Spleen (tissue), 11 donors: ENCODE measurements at regions not wholly inside any gene's neighbourhood (a gene's known extent, or its start where the extent isn't known, plus 50 kb on each side); places are given as distances from the start of the nearest gene placed in this dataset.

Source experiments
- DNase-seq: peaks from one replicate; pipeline ENCODE4 v3.0.0-alpha.2; 2020
- H3K27ac ChIP-seq, 8 donors: fragments of 200-600 bp; sonication (generic) in 7 of 8; 1 replicate in 4 of 8; 2 replicates in 4 of 8; pipeline versions ENCODE4 v1.5.0 to v1.8.0; 2016 to 2021; ENCODE audit warnings: inconsistent platforms in 4 of 8, mild to moderate bottlenecking in 4 of 8, moderate library complexity in 1 of 8
- H3K27me3 ChIP-seq, 7 donors: fragments of 200-600 bp; sonication (generic) in 6 of 7; replicated peaks in 1 of 7; 1 replicate in 4 of 7; 2 replicates in 3 of 7; pipeline versions ENCODE4 v1.5.0 to v1.8.0; 2016 to 2021; ENCODE audit warnings: inconsistent platforms in 3 of 7, mild to moderate bottlenecking in 1 of 7
- H3K36me3 ChIP-seq, 6 donors: fragments of 200-600 bp; sonication (generic) in 5 of 6; 1 replicate in 4 of 6; 2 replicates in 2 of 6; pipeline versions ENCODE4 v1.5.0 to v1.8.0; 2016 to 2021; ENCODE audit warnings: inconsistent platforms in 2 of 6
- H3K4me1 ChIP-seq, 6 donors: fragments of 200-600 bp; sonication (generic) in 5 of 6; 1 replicate in 3 of 6; 2 replicates in 3 of 6; pipeline versions ENCODE4 v1.5.0 to v1.8.0; 2016 to 2021; ENCODE audit warnings: inconsistent platforms in 3 of 6
- H3K4me3 ChIP-seq, 8 donors: fragments of 200-600 bp; sonication (generic) in 7 of 8; 1 replicate in 4 of 8; 2 replicates in 4 of 8; pipeline versions ENCODE4 v1.5.0 to v1.8.0; 2016 to 2021; ENCODE audit warnings: inconsistent platforms in 4 of 8, mild to moderate bottlenecking in 4 of 8, moderate library complexity in 2 of 8
- H3K9me3 ChIP-seq, 8 donors: fragments of 200-600 bp; sonication (generic) in 7 of 8; 1 replicate in 4 of 8; 2 replicates in 4 of 8; pipeline versions ENCODE4 v1.5.0 to v1.8.0; 2016 to 2021; ENCODE audit warnings: inconsistent platforms in 4 of 8
- POLR2A ChIP-seq, 3 donors: fragments of 450-650 bp; IDR thresholded peaks; one replicate each; pipeline ENCODE4 v1.5.1; 2017; ENCODE audit warnings: antibody characterized with exemption in 3 of 3, mild to moderate bottlenecking in 1 of 3
- POLR2AphosphoS5 ChIP-seq, 3 donors: sonication (generic); formaldehyde crosslinking; IDR thresholded peaks; one replicate each; pipeline ENCODE4 v1.5.1; 2017; ENCODE audit warnings: antibody characterized with exemption in 3 of 3
- WGBS, 5 donors: extraction: QIAGEN DNeasy Blood & Tissue Kit in 3 of 5; methylation state at CpG; one replicate each; pipeline versions ENCODE4 v1.1.5 to v1.1.7; 2013 to 2018; 5-methylcytosine and 5-hydroxymethylcytosine counted together
- intact Hi-C: fragments of 100-400 bp; cut with DNase I; formaldehyde crosslinking; loops from one replicate; pipeline ENCODE4 v1.15.0; 2023; ENCODE audit warnings: low total_unique reads
- TF ChIP-seq, protein P1 (sequence below), 11 experiments: fragments of 200-600 bp in 7 of 11; fragments of 450-650 bp in 4 of 11; sonication (generic) in 4 of 11; IDR thresholded peaks in 8 of 11; conservative IDR thresholded peaks in 3 of 11; 1 replicate in 7 of 11; 2 replicates in 4 of 11; pipeline versions ENCODE4 v1.4.0 to v1.8.0; 2016 to 2021; ENCODE audit warnings: antibody characterized with exemption in 11 of 11, inconsistent platforms in 4 of 11, mild to moderate bottlenecking in 1 of 11
- donor health status: healthy with polysubstance abuse.
- donor health status: DM: no; HTN: no; CAD: no; lungs with moderate emphysema.
- donor health status: DM: no; HTN: no; CAD: no.
- donor health status: Bipolar disorder and iron deficiency.
- donor health status: healthy.
- donor health status: DM: no; HTN: no; CAD: no.
- donor health status: DM: yes; HTN: yes; CAD: no.

DNA sequence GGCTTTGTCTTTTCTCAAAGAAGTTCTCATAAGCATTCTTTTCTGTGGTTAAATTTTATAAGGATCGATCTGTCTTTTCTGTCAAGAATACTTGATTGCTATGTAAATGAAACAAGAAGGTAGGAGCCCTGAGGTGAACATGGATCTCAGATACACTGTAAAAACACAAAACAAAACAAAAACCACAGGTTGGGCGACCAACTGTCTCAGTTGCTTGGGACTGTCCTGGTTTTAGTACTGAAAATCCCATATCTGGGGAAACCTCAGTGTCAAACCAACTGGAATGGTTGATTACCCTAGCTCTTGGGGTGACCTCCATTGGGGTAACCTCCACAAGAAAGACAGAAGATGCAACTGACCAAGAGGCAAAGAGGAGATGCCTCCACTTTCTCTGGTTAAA is 55.8 kb upstream of the TMEM178A start:
- H3K27me3 ChIP-seq, result no peaks in the 10 kb centered on the region
- no peak overlapping the region for H3K4me3 ChIP-seq
- no peaks in the 10 kb centered on the region for H3K36me3 ChIP-seq
- no peaks in the 10 kb centered on the region for H3K4me1 ChIP-seq
- WGBS, 5 donors, result 80 to 92% (median 89%) methylated on average over 2 of the region's 2 CpGs
- intact Hi-C loops, result no loop called here
- no peaks in the 10 kb centered on the region for H3K9me3 ChIP-seq
- H3K27ac ChIP-seq, result no peak overlapping the region
- no peak for TF ChIP-seq POLR2A (IDR thresholded peaks at IDR 0.05)
- TF ChIP-seq, protein P1, sequence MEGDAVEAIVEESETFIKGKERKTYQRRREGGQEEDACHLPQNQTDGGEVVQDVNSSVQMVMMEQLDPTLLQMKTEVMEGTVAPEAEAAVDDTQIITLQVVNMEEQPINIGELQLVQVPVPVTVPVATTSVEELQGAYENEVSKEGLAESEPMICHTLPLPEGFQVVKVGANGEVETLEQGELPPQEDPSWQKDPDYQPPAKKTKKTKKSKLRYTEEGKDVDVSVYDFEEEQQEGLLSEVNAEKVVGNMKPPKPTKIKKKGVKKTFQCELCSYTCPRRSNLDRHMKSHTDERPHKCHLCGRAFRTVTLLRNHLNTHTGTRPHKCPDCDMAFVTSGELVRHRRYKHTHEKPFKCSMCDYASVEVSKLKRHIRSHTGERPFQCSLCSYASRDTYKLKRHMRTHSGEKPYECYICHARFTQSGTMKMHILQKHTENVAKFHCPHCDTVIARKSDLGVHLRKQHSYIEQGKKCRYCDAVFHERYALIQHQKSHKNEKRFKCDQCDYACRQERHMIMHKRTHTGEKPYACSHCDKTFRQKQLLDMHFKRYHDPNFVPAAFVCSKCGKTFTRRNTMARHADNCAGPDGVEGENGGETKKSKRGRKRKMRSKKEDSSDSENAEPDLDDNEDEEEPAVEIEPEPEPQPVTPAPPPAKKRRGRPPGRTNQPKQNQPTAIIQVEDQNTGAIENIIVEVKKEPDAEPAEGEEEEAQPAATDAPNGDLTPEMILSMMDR (IDR thresholded peaks at IDR 0.05 in 8 of 11, conservative IDR thresholded peaks at IDR 0.05 in 3 of 11), result no peak
- no peak for TF ChIP-seq POLR2AphosphoS5 (IDR thresholded peaks at IDR 0.05)
- no peak for DNase-seq

- H3K27ac ChIP-seq, result no peak overlapping the region
- intact Hi-C loops, result no loop called here
- WGBS, 5 donors, result 0 to 100% (median 64%) methylated on average over 1 of the region's 1 CpG
- TF ChIP-seq POLR2AphosphoS5 (IDR thresholded peaks at IDR 0.05) (no peak), POLR2A (IDR thresholded peaks at IDR 0.05) (no peak)
- TF ChIP-seq, protein P1 (IDR thresholded peaks at IDR 0.05 in 8 of 11, conservative IDR thresholded peaks at IDR 0.05 in 3 of 11), result no peak
- H3K9me3 ChIP-seq, result no peaks in the 10 kb centered on the region
- H3K36me3 ChIP-seq, result no peaks in the 10 kb centered on the region
- no peaks in the 10 kb centered on the region for H3K27me3 ChIP-seq
- DNase-seq, result no peak
- H3K4me3 ChIP-seq, result no peak overlapping the region
- H3K4me1 ChIP-seq, result peaks cover 0 to 18% (median 7%) of the 10 kb centered on the region in 6 donors
Measured at GRCh38 chr2:39615675-39616074, 50.0 kb upstream of the TMEM178A start.
